CD4-positive, alpha-beta T cell (primary cell): ENCODE measurements at regions not wholly inside any gene's neighbourhood (a gene's known extent, or its start where the extent isn't known, plus 50 kb on each side); places are given as distances from the start of the nearest gene placed in this dataset.
A peak's percentile ranks its signal among the peaks of the same experiment; 100 is the strongest.

Source experiments
- ATAC-seq: fragments of 200-7000 bp; cut with Tn5 transposase; one replicate; pipeline ENCODE4 v1.10.0; 2022; ENCODE audit warnings: mild to moderate bottlenecking; ENCODE audit not compliant: poor library complexity
- CTCF ChIA-PET: fragments of 350-600 bp; sonication (Branson Sonifier 250); formaldehyde crosslinking; loops from one replicate; lab custom pipeline; 2021; ENCODE audit warnings: antibody characterized with exemption, inconsistent platforms; lab: Charles Lee
- POLR2A ChIA-PET: fragments of 350-600 bp; sonication (Branson Sonifier 250); formaldehyde crosslinking; loops from one replicate; lab custom pipeline; 2021; ENCODE audit warnings: antibody characterized with exemption, inconsistent platforms; lab: Charles Lee
- DNase-seq, 14 experiments: peaks; one replicate each; pipeline ENCODE4 v3.0.0-alpha.2; 2013 to 2020; ENCODE audit warnings: mixed read lengths in 2 of 14
- H3K27ac ChIP-seq, 2 donors: one replicate each; pipeline versions ENCODE4 v1.5.1 to v1.7.0; 2013; ENCODE audit warnings: low read length in 2 of 2, low read depth in 1 of 2, mild to moderate bottlenecking in 1 of 2
- H3K27me3 ChIP-seq, 2 experiments: 1 replicate in 1 of 2; 2 replicates in 1 of 2; pipeline versions ENCODE4 v1.6.1 to v1.7.0; 2013; ENCODE audit warnings: low read length in 2 of 2, control low read depth in 1 of 2, mild to moderate bottlenecking in 1 of 2, moderate library complexity in 1 of 2; ENCODE audit not compliant: insufficient read depth in 2 of 2, control insufficient read depth in 1 of 2
- H3K36me3 ChIP-seq: one replicate; pipeline ENCODE4 v1.6.1; 2013; ENCODE audit warnings: low read length, control low read depth; ENCODE audit not compliant: insufficient read depth
- H3K4me1 ChIP-seq: one replicate; pipeline ENCODE4 v1.6.1; 2013; ENCODE audit warnings: low read length, control low read depth; ENCODE audit not compliant: insufficient read depth
- H3K4me3 ChIP-seq: one replicate; pipeline ENCODE4 v1.5.1; 2013; ENCODE audit warnings: mild to moderate bottlenecking, low read length, moderate library complexity
- H3K9me3 ChIP-seq, 2 experiments: 1 replicate in 1 of 2; 2 replicates in 1 of 2; pipeline versions ENCODE4 v1.6.1 to v1.7.0; 2013; ENCODE audit warnings: low read length in 2 of 2, mild to moderate bottlenecking in 2 of 2, control low read depth in 1 of 2, moderate library complexity in 1 of 2; ENCODE audit not compliant: control insufficient read depth in 1 of 2, insufficient read depth in 1 of 2
- H3K27ac Mint-ChIP-seq: one replicate; pipeline ENCODE4 v1.8.0; 2020; ENCODE audit warnings: mixed read lengths
- H3K27me3 Mint-ChIP-seq: one replicate; pipeline ENCODE4 v1.8.0; 2021; ENCODE audit warnings: mixed read lengths
- H3K36me3 Mint-ChIP-seq: one replicate; pipeline ENCODE4 v1.8.0; 2021; ENCODE audit warnings: low read depth, mixed read lengths
- H3K4me1 Mint-ChIP-seq: one replicate; pipeline ENCODE4 v1.8.0; 2021; ENCODE audit warnings: low read depth, mixed read lengths
- H3K4me3 Mint-ChIP-seq: one replicate; pipeline ENCODE4 v1.8.0; 2020; ENCODE audit warnings: mild to moderate bottlenecking, mixed read lengths
- H3K9me3 Mint-ChIP-seq: one replicate; pipeline ENCODE4 v1.8.0; 2020; ENCODE audit warnings: mixed read lengths
- CTCF ChIP-seq: fragments of 200-600 bp; IDR thresholded peaks from one replicate; pipeline ENCODE4 v1.8.0; 2022; ENCODE audit warnings: antibody characterized with exemption, mild to moderate bottlenecking
- intact Hi-C, 2 experiments: fragments of 100-400 bp; cut with DNase I in 1 of 2; cut with micrococcal nuclease in 1 of 2; formaldehyde crosslinking; loops; one replicate each; pipeline versions ENCODE4 v1.15.1 to v1.9.0; 2023 to 2025; cut with DNase I, micrococcal nuclease

GRCh38 chr12:17503742-17504141, 586.3 kb downstream of the RERGL start:
- ChIA-PET POLR2A (no interaction called here), CTCF (no interaction called here)

GRCh38 chr12:17489452-17489851, 600.5 kb downstream of the RERGL start:
- H3K36me3 Mint-ChIP-seq = no peaks in the 10 kb centered on the region
- no peak for ATAC-seq
- CTCF ChIA-PET = no interaction called here
- intact Hi-C loops = no loop called here
- TF ChIP-seq CTCF = no peak
- H3K4me1 Mint-ChIP-seq = no peaks in the 10 kb centered on the region
- Histone ChIP-seq H3K4me3 (no peak overlapping the region), H3K9me3 (no peaks in the 10 kb centered on the region), H3K4me1 (no peaks in the 10 kb centered on the region), H3K36me3 (no peaks in the 10 kb centered on the region), H3K27me3 (no peaks in the 10 kb centered on the region), H3K27ac (no peak overlapping the region)
- POLR2A ChIA-PET = no interaction called here
- peaks cover 5% of the 10 kb centered on the region for H3K9me3 Mint-ChIP-seq
- H3K27me3 Mint-ChIP-seq = no peaks in the 10 kb centered on the region
- H3K27ac Mint-ChIP-seq = no peak overlapping the region
- no peak for DNase-seq
- H3K4me3 Mint-ChIP-seq = no peak overlapping the region

More at GRCh38 chr12:17503742-17504141, 586.3 kb downstream of the RERGL start:
- Mint-ChIP-seq H3K4me3 (no peak overlapping the region), H3K27me3 (no peaks in the 10 kb centered on the region), H3K36me3 (no peaks in the 10 kb centered on the region), H3K27ac (no peak overlapping the region), H3K9me3 (no peaks in the 10 kb centered on the region), H3K4me1 (no peaks in the 10 kb centered on the region)
- no peak for TF ChIP-seq CTCF
- ATAC-seq = no peak
- Histone ChIP-seq H3K27ac (no peak overlapping the region), H3K27me3 (no peaks in the 10 kb centered on the region), H3K4me1 (no peaks in the 10 kb centered on the region), H3K36me3 (no peaks in the 10 kb centered on the region), H3K9me3 (no peaks in the 10 kb centered on the region), H3K4me3 (no peak overlapping the region)
- DNase-seq = no peak
- intact Hi-C loops = no loop called here

- DNase-seq (peak in 1 of 14 experiments; percentile 5), ATAC-seq (no peak)
- no peaks in the 10 kb centered on the region for H3K4me1 Mint-ChIP-seq
- H3K4me3 Mint-ChIP-seq = no peak overlapping the region
- H3K27ac Mint-ChIP-seq = no peak overlapping the region
- ChIA-PET POLR2A (no interaction called here), CTCF (no interaction called here)
- no peak for TF ChIP-seq CTCF
- Histone ChIP-seq H3K27me3 (no peaks in the 10 kb centered on the region), H3K27ac (no peak overlapping the region), H3K4me3 (no peak overlapping the region), H3K4me1 (no peaks in the 10 kb centered on the region), H3K9me3 (peaks cover 0 to 19% of the 10 kb centered on the region in 2 experiments), H3K36me3 (no peaks in the 10 kb centered on the region)
- H3K36me3 Mint-ChIP-seq = no peaks in the 10 kb centered on the region
- H3K9me3 Mint-ChIP-seq = peaks cover 18% of the 10 kb centered on the region
- intact Hi-C loops = no loop called here
- no peaks in the 10 kb centered on the region for H3K27me3 Mint-ChIP-seq
Measured at GRCh38 chr12:17478908-17479673, 610.9 kb downstream of the RERGL start.
